HG03025 (cell line): ENCODE measurements at regions not wholly inside any gene's neighbourhood (a gene's known extent, or its start where the extent isn't known, plus 50 kb on each side); places are given as distances from the start of the nearest gene placed in this dataset.

Source experiments
- ATAC-seq: cut with Tn5 transposase; IDR thresholded peaks from one replicate; pipeline ENCODE4 v1.9.1; 2021; ENCODE audit warnings: mild to moderate bottlenecking, moderate library complexity; ENCODE audit not compliant: unreplicated experiment, low FRiP score

- ATAC-seq: no peak
Observed at GRCh38 chr2:204012072-204012653, 75.6 kb downstream of the ICOS start.

- no peak for ATAC-seq
Observed at GRCh38 chr2:204015118-204015843, 78.7 kb downstream of the ICOS start.

- ATAC-seq: no peak
Observed at GRCh38 chr2:204018717-204019116, 82.2 kb downstream of the ICOS start.

- no peak for ATAC-seq
Observed at GRCh38 chr2:204019572-204020501, 83.3 kb downstream of the ICOS start.

GRCh38 chr2:204021290-204022081, 84.9 kb downstream of the ICOS start:
- no peak for ATAC-seq

- ATAC-seq: no peak
Observed at GRCh38 chr2:204022550-204022949, 86.0 kb downstream of the ICOS start.

- no peak for ATAC-seq
Observed at GRCh38 chr2:204023088-204023487, 86.5 kb downstream of the ICOS start.

GRCh38 chr2:204024503-204024902, 87.9 kb downstream of the ICOS start:
- ATAC-seq: no peak

- no peak for ATAC-seq
Observed at GRCh38 chr2:204024906-204025475, 88.4 kb downstream of the ICOS start.

GRCh38 chr2:204026294-204026693, 89.7 kb downstream of the ICOS start:
- ATAC-seq: no peak

- ATAC-seq: peak; percentile 74
Observed at GRCh38 chr2:204027091-204027490, 90.5 kb downstream of the ICOS start.

- ATAC-seq: no peak
Observed at GRCh38 chr2:204030322-204030721, 93.8 kb downstream of the ICOS start.

- ATAC-seq: no peak
Observed at GRCh38 chr2:204031056-204031455, 94.5 kb downstream of the ICOS start.

- no peak for ATAC-seq
Observed at GRCh38 chr2:204032301-204032700, 95.7 kb downstream of the ICOS start.

- ATAC-seq: no peak
Observed at GRCh38 chr2:204033611-204034495, 97.3 kb downstream of the ICOS start.

GRCh38 chr2:204036706-204037105, 100.1 kb downstream of the ICOS start:
- no peak for ATAC-seq

GRCh38 chr2:204037286-204037685, 100.7 kb downstream of the ICOS start:
- ATAC-seq: no peak

- no peak for ATAC-seq
Observed at GRCh38 chr2:204039298-204039838, 102.8 kb downstream of the ICOS start.

GRCh38 chr2:204040016-204040415, 103.5 kb downstream of the ICOS start:
- ATAC-seq: no peak
